Fibroblast of the aortic adventitia (primary cell): ENCODE measurements at regions not wholly inside any gene's neighbourhood (a gene's known extent, or its start where the extent isn't known, plus 50 kb on each side); places are given as distances from the start of the nearest gene placed in this dataset.

Experiments
- DNase-seq: peaks from one replicate; pipeline ENCODE4 v3.0.0-alpha.2; 2010; ENCODE audit warnings: low read depth
- H3K4me3 ChIP-seq: 2 replicates; pipeline ENCODE4 v1.5.1; 2011; ENCODE audit warnings: low read depth, mild to moderate bottlenecking, control low read depth, low read length, moderate library complexity
- TF ChIP-seq, protein P1 (sequence below): IDR thresholded peaks from 2 replicates; pipeline ENCODE4 v1.5.1; 2011; ENCODE audit warnings: mild to moderate bottlenecking, low read length, control low read depth, inconsistent platforms; ENCODE audit not compliant: insufficient read depth

DNA sequence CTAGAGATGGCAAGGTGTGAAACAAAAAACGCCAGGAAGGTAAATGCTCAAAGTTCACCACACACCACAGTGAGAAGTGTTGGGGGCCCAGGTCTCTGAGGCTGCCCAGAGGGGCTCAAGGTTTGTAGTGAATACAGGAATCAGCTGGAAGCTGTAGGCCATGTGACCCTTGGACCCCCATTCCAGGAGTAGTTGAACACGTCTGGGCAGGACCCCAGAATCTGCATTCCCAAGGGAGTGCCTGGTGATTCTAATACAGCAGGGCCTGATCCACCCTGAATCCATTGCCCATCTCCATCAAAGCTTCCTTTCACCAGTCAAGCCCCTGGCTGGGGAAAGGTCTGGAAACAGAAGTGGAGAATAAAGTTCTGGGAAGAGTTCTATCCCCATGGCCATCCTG, 70.8 kb upstream of the B3GAT1 start:
- no peak for DNase-seq
- TF ChIP-seq, protein P1, sequence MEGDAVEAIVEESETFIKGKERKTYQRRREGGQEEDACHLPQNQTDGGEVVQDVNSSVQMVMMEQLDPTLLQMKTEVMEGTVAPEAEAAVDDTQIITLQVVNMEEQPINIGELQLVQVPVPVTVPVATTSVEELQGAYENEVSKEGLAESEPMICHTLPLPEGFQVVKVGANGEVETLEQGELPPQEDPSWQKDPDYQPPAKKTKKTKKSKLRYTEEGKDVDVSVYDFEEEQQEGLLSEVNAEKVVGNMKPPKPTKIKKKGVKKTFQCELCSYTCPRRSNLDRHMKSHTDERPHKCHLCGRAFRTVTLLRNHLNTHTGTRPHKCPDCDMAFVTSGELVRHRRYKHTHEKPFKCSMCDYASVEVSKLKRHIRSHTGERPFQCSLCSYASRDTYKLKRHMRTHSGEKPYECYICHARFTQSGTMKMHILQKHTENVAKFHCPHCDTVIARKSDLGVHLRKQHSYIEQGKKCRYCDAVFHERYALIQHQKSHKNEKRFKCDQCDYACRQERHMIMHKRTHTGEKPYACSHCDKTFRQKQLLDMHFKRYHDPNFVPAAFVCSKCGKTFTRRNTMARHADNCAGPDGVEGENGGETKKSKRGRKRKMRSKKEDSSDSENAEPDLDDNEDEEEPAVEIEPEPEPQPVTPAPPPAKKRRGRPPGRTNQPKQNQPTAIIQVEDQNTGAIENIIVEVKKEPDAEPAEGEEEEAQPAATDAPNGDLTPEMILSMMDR = no peak
- no peak overlapping the region for H3K4me3 ChIP-seq

GRCh38 chr11:134481933-134482527, 70.0 kb upstream of the B3GAT1 start:
- TF ChIP-seq, protein P1 = no peak
- H3K4me3 ChIP-seq = no peak overlapping the region
- no peak for DNase-seq

DNA sequence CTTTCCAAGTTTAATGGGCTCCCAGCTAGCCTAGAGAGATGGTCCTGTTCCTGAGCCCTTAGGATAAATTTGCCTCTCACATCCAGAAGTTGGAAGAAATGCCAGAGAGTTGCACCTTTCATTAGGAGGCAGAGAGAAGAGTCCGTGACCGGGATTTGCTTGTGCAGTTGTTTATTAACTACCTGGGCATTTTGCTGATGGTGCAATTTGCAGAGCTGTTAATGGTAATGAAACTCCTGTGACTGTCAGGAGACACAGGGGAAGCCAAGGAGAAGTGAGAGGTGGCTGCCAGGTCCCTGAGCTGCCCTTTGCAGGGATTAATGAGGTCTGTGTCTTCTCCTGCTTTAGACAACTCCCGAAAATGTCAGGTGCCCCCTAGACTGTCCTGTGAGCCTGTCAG, 69.1 kb upstream of the B3GAT1 start:
- TF ChIP-seq, protein P1 = no peak

GRCh38 chr11:134480136-134480712, 68.2 kb upstream of the B3GAT1 start:
- no peak for DNase-seq
- TF ChIP-seq, protein P1 = no peak
- no peak overlapping the region for H3K4me3 ChIP-seq

More for the DNA sequence above, 69.1 kb upstream of the B3GAT1 start:
- no peak for DNase-seq
- no peak overlapping the region for H3K4me3 ChIP-seq

GRCh38 chr11:134479206-134480135, 67.4 kb upstream of the B3GAT1 start:
- no peak for DNase-seq
- H3K4me3 ChIP-seq = no peak overlapping the region
- TF ChIP-seq, protein P1 = no peak

DNA sequence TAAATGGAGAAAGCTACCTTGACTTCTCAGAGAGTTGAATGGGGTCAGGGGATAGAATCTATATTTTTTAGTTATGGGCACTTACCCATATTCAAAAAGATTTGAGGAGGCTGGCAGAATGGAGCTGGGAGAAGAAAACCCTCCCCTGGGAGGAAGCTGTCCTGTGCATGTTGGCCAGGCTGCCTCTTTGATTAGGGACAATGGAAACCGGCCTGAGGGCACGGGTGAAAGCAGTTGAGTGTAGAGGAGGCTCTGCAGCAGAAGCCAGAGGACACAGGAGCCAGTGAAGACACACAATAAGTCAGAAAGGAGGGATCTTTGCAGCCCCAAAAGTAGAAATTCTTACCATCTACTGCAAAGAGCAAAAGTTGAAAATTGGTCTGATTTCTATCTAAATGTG, 66.6 kb upstream of the B3GAT1 start:
- TF ChIP-seq, protein P1 = no peak
- H3K4me3 ChIP-seq = no peak overlapping the region
- no peak for DNase-seq
